H9 (cell line): ENCODE measurements at regions not wholly inside any gene's neighbourhood (a gene's known extent, or its start where the extent isn't known, plus 50 kb on each side); places are given as distances from the start of the nearest gene placed in this dataset.

Experiments
- DNase-seq: peaks from one replicate; pipeline ENCODE4 v3.0.0-alpha.2; 2017
- H2AFZ ChIP-seq: one replicate; pipeline ENCODE4 v1.6.1; 2013; ENCODE audit warnings: mild to moderate bottlenecking, low read length, control low read depth, moderate library complexity
- H2AK5ac ChIP-seq: 2 replicates; pipeline ENCODE4 v1.6.1; 2013; ENCODE audit warnings: low read length, control low read depth, mixed read lengths; ENCODE audit not compliant: insufficient read length
- H2BK120ac ChIP-seq: one replicate; pipeline ENCODE4 v1.6.1; 2013; ENCODE audit warnings: low read depth, mild to moderate bottlenecking, low read length, control low read depth, inconsistent platforms; ENCODE audit not compliant: poor library complexity, severe bottlenecking
- H2BK12ac ChIP-seq: 2 replicates; pipeline ENCODE4 v1.6.1; 2013; ENCODE audit warnings: low read length, control low read depth, mixed read lengths, low read depth; ENCODE audit not compliant: insufficient read length
- H2BK15ac ChIP-seq: 2 replicates; pipeline ENCODE4 v1.6.1; 2013; ENCODE audit warnings: low read depth, low read length, control low read depth
- H2BK20ac ChIP-seq: one replicate; pipeline ENCODE4 v1.6.1; 2013; ENCODE audit warnings: low read depth, mild to moderate bottlenecking, low read length, control low read depth, inconsistent platforms; ENCODE audit not compliant: poor library complexity, severe bottlenecking
- H2BK5ac ChIP-seq: 2 replicates; pipeline ENCODE4 v1.6.1; 2013; ENCODE audit warnings: low read length, control low read depth, mixed read lengths; ENCODE audit not compliant: insufficient read length
- H3K14ac ChIP-seq: 2 replicates; pipeline ENCODE4 v1.6.1; 2013; ENCODE audit warnings: low read length, control low read depth; ENCODE audit not compliant: insufficient read depth
- H3K18ac ChIP-seq: 2 replicates; pipeline ENCODE4 v1.6.1; 2013; ENCODE audit warnings: low read depth, mild to moderate bottlenecking, mixed read lengths, low read length, control low read depth; ENCODE audit not compliant: insufficient read length
- H3K23ac ChIP-seq: 2 replicates; pipeline ENCODE4 v1.6.1; 2013; ENCODE audit warnings: low read length, control low read depth, mixed read lengths, low read depth; ENCODE audit not compliant: insufficient read length
- H3K23me2 ChIP-seq: 2 replicates; pipeline ENCODE4 v1.6.1; 2013; ENCODE audit warnings: low read depth, mild to moderate bottlenecking, mixed read lengths, low read length, control low read depth; ENCODE audit not compliant: insufficient read length, poor library complexity, severe bottlenecking
- H3K27ac ChIP-seq: 2 replicates; pipeline ENCODE4 v1.5.1; 2013; ENCODE audit warnings: low read length, control low read depth, mixed read lengths, low read depth; ENCODE audit not compliant: insufficient read length
- H3K27me3 ChIP-seq: 2 replicates; pipeline ENCODE4 v1.6.1; 2013; ENCODE audit warnings: low read length, control low read depth, inconsistent platforms; ENCODE audit not compliant: insufficient read depth
- H3K4ac ChIP-seq: 2 replicates; pipeline ENCODE4 v1.6.1; 2013; ENCODE audit warnings: low read depth, mild to moderate bottlenecking, control low read depth, inconsistent platforms, low read length, moderate library complexity
- H3K4me1 ChIP-seq: 2 replicates; pipeline ENCODE4 v1.6.1; 2013; ENCODE audit warnings: low read length, control low read depth, inconsistent platforms; ENCODE audit not compliant: insufficient read depth
- H3K4me2 ChIP-seq: 2 replicates; pipeline ENCODE4 v1.6.1; 2013; ENCODE audit warnings: low read length, control low read depth, mixed read lengths; ENCODE audit not compliant: insufficient read length, insufficient read depth
- H3K56ac ChIP-seq: 2 replicates; pipeline ENCODE4 v1.6.1; 2013; ENCODE audit warnings: low read depth, mild to moderate bottlenecking, mixed read lengths, low read length, control low read depth; ENCODE audit not compliant: insufficient read length
- H3K79me1 ChIP-seq: 2 replicates; pipeline ENCODE4 v1.6.1; 2013; ENCODE audit warnings: low read depth, mild to moderate bottlenecking, moderate library complexity, low read length, control low read depth, inconsistent platforms; ENCODE audit not compliant: insufficient read depth, poor library complexity, severe bottlenecking
- H3K79me2 ChIP-seq: 2 replicates; pipeline ENCODE4 v1.6.1; 2013; ENCODE audit warnings: low read length, control low read depth, inconsistent platforms; ENCODE audit not compliant: insufficient read depth
- H3K9ac ChIP-seq: 2 replicates; pipeline ENCODE4 v1.6.1; 2013; ENCODE audit warnings: low read length, control low read depth, mixed read lengths; ENCODE audit not compliant: insufficient read length; ENCODE audit errors: extremely low read depth
- H3K9me3 ChIP-seq: one replicate; pipeline ENCODE4 v1.6.1; 2013; ENCODE audit warnings: low read depth, low read length, inconsistent platforms; ENCODE audit not compliant: control insufficient read depth
- H3T11ph ChIP-seq: one replicate; pipeline ENCODE4 v1.6.1; 2013; ENCODE audit warnings: mild to moderate bottlenecking, low read length, control low read depth, inconsistent platforms
- H4K20me1 ChIP-seq: one replicate; pipeline ENCODE4 v1.6.1; 2013; ENCODE audit not compliant: control insufficient read depth, insufficient read length, insufficient read depth
- H4K5ac ChIP-seq: 2 replicates; pipeline ENCODE4 v1.6.1; 2013; ENCODE audit warnings: low read depth, mild to moderate bottlenecking, mixed read lengths, low read length, control low read depth; ENCODE audit not compliant: insufficient read length
- H4K8ac ChIP-seq: replicated peaks from 2 replicates; pipeline ENCODE4 v1.6.1; 2013; ENCODE audit warnings: low read length, control low read depth, mixed read lengths, low read depth; ENCODE audit not compliant: insufficient read length
- H4K91ac ChIP-seq: 2 replicates; pipeline ENCODE4 v1.6.1; 2013; ENCODE audit warnings: low read depth, mild to moderate bottlenecking, moderate library complexity, mixed read lengths, low read length, control low read depth; ENCODE audit not compliant: insufficient read length
- H3K27ac Mint-ChIP-seq, 3 experiments: 2 replicates in 2 of 3; 3 replicates in 1 of 3; pipeline ENCODE4 v1.8.0; 2020 to 2021; ENCODE audit warnings: mixed read lengths in 3 of 3, mild to moderate bottlenecking in 1 of 3, moderate library complexity in 1 of 3
- H3K27me3 Mint-ChIP-seq: 2 replicates; pipeline ENCODE4 v1.8.0; 2021; ENCODE audit warnings: low read depth, mild to moderate bottlenecking, moderate library complexity, mixed read lengths
- H3K36me3 Mint-ChIP-seq, 3 experiments: 2 replicates in 2 of 3; 3 replicates in 1 of 3; pipeline ENCODE4 v1.8.0; 2020 to 2021; ENCODE audit warnings: low read depth in 3 of 3, mixed read lengths in 3 of 3; ENCODE audit not compliant: insufficient read depth in 1 of 3
- H3K4me1 Mint-ChIP-seq, 2 experiments: 2 replicates each; pipeline ENCODE4 v1.8.0; 2020; ENCODE audit warnings: mixed read lengths in 2 of 2
- H3K4me3 Mint-ChIP-seq, 2 experiments: 2 replicates in 1 of 2; 3 replicates in 1 of 2; pipeline ENCODE4 v1.8.0; 2020 to 2021; ENCODE audit warnings: mild to moderate bottlenecking in 2 of 2, mixed read lengths in 2 of 2, moderate library complexity in 1 of 2
- H3K9me3 Mint-ChIP-seq, 2 experiments: 2 replicates in 1 of 2; 3 replicates in 1 of 2; pipeline ENCODE4 v1.8.0; 2020; ENCODE audit warnings: mild to moderate bottlenecking in 2 of 2, mixed read lengths in 2 of 2, moderate library complexity in 1 of 2
- WGBS: extraction: QIAGEN DNeasy Blood & Tissue Kit; methylation state at CpG from one replicate; pipeline ENCODE4 v1.1.7; 2013; ENCODE audit warnings: missing lambda C conversion rate, low lambda C conversion rate, mixed read lengths; ENCODE audit not compliant: insufficient read length; ENCODE audit errors: extremely low coverage; 5-methylcytosine and 5-hydroxymethylcytosine counted together
- TF ChIP-seq, protein P1 (sequence below): fragments of 200-600 bp; sonication (generic); conservative IDR thresholded peaks from 3 replicates; pipeline ENCODE4 v1.8.0; 2021; ENCODE audit warnings: antibody characterized with exemption, mild to moderate bottlenecking

DNA sequence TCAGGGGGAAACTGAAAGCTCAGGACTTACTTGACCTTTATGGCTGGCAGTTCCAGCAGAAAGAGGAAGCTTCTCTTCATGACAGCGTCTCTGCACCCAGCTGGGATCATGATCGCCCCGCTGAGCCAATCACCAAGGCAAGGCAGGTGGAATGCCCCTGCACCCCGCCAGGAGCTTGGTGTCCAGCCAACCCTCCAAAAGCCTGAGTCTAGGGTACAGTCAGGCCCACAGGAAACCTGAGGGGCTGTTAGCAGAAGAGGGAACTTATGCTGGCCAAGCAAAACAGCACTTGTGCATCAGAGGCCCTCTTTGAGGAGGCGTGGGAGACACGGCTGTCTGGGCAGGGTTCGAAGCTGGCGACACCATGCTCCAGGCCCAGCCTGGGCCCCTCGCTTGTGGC is 188.3 kb upstream of the GMDS start:
- no peak overlapping the region for H3K23ac ChIP-seq
- no peak overlapping the region; the same call in 1 of the 2 replicates for H3K14ac ChIP-seq
- no peak overlapping the region for H3K4me2 ChIP-seq
- Mint-ChIP-seq H3K9me3 (no peaks in the 10 kb centered on the region), H3K4me1 (peaks cover 0 to 2% of the 10 kb centered on the region in 2 experiments; a peak in 2 of 4 replicates), H3K36me3 (no peaks in the 10 kb centered on the region), H3K27me3 (no peaks in the 10 kb centered on the region), H3K27ac (no peak overlapping the region), H3K4me3 (no peak overlapping the region)
- H3K4me1 ChIP-seq: no peaks in the 10 kb centered on the region
- no peak overlapping the region for H3K27ac ChIP-seq
- DNase-seq: no peak
- no peak overlapping the region for H2AFZ ChIP-seq
- WGBS: no CpG with 5 or more reads among the region's 9 CpGs
- no peak overlapping the region for H3K56ac ChIP-seq
- H2BK5ac ChIP-seq: no peak overlapping the region
- no peak overlapping the region for H4K91ac ChIP-seq
- no peaks in the 10 kb centered on the region for H3K79me2 ChIP-seq
- no peak overlapping the region for H3K18ac ChIP-seq
- no peak overlapping the region for H2BK15ac ChIP-seq
- H3K4ac ChIP-seq: no peak overlapping the region
- H4K20me1 ChIP-seq: no peaks in the 10 kb centered on the region
- TF ChIP-seq, protein P1, sequence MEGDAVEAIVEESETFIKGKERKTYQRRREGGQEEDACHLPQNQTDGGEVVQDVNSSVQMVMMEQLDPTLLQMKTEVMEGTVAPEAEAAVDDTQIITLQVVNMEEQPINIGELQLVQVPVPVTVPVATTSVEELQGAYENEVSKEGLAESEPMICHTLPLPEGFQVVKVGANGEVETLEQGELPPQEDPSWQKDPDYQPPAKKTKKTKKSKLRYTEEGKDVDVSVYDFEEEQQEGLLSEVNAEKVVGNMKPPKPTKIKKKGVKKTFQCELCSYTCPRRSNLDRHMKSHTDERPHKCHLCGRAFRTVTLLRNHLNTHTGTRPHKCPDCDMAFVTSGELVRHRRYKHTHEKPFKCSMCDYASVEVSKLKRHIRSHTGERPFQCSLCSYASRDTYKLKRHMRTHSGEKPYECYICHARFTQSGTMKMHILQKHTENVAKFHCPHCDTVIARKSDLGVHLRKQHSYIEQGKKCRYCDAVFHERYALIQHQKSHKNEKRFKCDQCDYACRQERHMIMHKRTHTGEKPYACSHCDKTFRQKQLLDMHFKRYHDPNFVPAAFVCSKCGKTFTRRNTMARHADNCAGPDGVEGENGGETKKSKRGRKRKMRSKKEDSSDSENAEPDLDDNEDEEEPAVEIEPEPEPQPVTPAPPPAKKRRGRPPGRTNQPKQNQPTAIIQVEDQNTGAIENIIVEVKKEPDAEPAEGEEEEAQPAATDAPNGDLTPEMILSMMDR: no peak
- H3K27me3 ChIP-seq: no peaks in the 10 kb centered on the region
- H3K23me2 ChIP-seq: no peaks in the 10 kb centered on the region
- no peak overlapping the region for H2BK12ac ChIP-seq
- H3K9me3 ChIP-seq: no peaks in the 10 kb centered on the region
- H3K79me1 ChIP-seq: no peaks in the 10 kb centered on the region
- no peak overlapping the region for H3K9ac ChIP-seq
- no peak overlapping the region for H2BK20ac ChIP-seq
- no peak overlapping the region for H3T11ph ChIP-seq
- no peak overlapping the region for H4K5ac ChIP-seq
- H2BK120ac ChIP-seq: no peak overlapping the region
- no peak overlapping the region for H4K8ac ChIP-seq
- no peak overlapping the region for H2AK5ac ChIP-seq
